22Rv1 (cell line): ENCODE measurements at regions not wholly inside any gene's neighbourhood (a gene's known extent, or its start where the extent isn't known, plus 50 kb on each side); places are given as distances from the start of the nearest gene placed in this dataset.

Experiments used
- CTCF ChIP-seq: fragments of 450-650 bp; IDR thresholded peaks from 2 replicates; pipeline ENCODE4 v1.5.1; 2017; ENCODE audit warnings: mild to moderate bottlenecking
- ZFX ChIP-seq: fragments of 450-650 bp; IDR thresholded peaks from 2 replicates; pipeline ENCODE4 v1.6.1; 2017; ENCODE audit warnings: antibody characterized with exemption, borderline replicate concordance

- TF ChIP-seq CTCF (no peak), ZFX (no peak)
Observed at GRCh38 chr15:22240986-22241385, 160.7 kb downstream of the OR4M2 start.
